ENCODE measurements at regions not wholly inside any gene's neighbourhood (a gene's known extent, or its start where the extent isn't known, plus 50 kb on each side); places are given as distances from the start of the nearest gene placed in this dataset.

DNA sequence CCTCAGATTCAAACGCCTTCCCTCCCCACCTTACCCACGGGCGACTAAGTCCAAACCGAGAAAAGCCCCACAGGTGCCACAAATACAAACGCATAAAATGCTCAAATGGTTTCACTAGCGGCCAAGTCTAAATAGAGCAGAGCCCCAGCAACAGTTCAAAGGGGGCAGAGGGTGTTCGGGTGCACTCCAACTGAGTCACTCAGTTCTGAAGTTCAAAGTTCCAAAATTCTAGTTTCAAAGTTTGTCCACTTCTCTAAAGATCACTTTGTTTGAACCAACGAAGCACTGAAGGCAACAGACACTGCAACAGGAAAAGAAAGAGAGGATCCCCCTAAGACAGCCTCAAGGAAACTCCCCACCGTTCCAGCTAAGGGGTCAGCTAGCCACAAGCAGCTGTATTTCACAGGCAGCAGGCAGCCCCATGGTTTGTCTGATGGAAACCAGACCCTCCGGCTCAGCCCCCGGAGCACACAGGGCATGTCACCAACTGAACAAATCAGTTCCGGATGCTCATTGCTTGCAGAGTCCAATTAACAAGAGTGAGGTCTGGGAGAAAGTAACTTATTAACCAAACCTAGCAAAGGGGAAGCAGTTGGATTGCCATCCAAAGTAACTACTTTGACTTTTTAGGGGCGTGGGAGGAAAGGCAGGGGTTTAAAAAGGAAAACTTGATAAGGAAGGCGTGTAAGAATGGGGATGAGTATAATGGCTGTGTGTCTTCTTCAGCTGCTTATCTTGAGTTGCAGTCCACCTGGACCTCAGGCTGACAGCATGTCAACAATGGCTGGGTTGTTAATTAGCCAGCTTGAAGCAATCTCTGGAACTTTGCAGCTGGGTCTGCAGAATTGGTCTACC is 1423.9 kb upstream of the PRMT6 start:
- Mint-ChIP-seq H3K9me3 (ENCODE audit: unreplicated experiment) (no peaks in the 10 kb centered on the region), H3K27me3 (ENCODE audit: unreplicated experiment) (no peaks in the 10 kb centered on the region), H3K4me1 (ENCODE audit: unreplicated experiment) (peaks cover 3% of the 10 kb centered on the region), H3K4me3 (ENCODE audit: unreplicated experiment) (no peak overlapping the region), H3K27ac (ENCODE audit: unreplicated experiment) (no peak overlapping the region), H3K36me3 (ENCODE audit: low read depth, unreplicated experiment) (no peaks in the 10 kb centered on the region)
- TF ChIP-seq, protein P1, sequence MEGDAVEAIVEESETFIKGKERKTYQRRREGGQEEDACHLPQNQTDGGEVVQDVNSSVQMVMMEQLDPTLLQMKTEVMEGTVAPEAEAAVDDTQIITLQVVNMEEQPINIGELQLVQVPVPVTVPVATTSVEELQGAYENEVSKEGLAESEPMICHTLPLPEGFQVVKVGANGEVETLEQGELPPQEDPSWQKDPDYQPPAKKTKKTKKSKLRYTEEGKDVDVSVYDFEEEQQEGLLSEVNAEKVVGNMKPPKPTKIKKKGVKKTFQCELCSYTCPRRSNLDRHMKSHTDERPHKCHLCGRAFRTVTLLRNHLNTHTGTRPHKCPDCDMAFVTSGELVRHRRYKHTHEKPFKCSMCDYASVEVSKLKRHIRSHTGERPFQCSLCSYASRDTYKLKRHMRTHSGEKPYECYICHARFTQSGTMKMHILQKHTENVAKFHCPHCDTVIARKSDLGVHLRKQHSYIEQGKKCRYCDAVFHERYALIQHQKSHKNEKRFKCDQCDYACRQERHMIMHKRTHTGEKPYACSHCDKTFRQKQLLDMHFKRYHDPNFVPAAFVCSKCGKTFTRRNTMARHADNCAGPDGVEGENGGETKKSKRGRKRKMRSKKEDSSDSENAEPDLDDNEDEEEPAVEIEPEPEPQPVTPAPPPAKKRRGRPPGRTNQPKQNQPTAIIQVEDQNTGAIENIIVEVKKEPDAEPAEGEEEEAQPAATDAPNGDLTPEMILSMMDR (IDR thresholded peaks at IDR 0.05; ENCODE audit: unreplicated experiment): no peak
- DNase-seq (ENCODE audit: low spot score): no peak

DNA sequence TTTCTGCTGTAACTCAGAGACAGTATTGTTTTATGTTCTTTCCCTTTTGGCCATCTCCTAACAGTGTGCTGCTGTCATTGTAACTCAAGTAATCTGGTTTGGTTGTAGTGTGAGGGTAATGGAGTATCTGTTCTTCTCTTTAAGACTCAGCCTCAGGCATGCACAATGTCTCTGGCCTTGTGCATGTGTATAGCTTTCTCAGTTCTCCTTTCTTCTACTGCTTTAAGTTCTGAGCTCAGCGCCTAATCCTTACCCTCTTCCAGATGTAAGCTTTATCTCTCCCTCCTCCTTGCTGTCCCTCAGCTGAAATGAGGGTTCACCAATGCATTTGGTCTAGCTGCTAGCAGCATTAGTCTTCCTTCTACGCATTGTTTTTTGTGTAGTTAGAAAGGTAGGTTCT is 1420.4 kb upstream of the PRMT6 start:
- DNase-seq (ENCODE audit: low spot score): no peak
- no peak overlapping the region for H3K27ac Mint-ChIP-seq (ENCODE audit: unreplicated experiment)
- TF ChIP-seq, protein P1 (IDR thresholded peaks at IDR 0.05; ENCODE audit: unreplicated experiment): no peak
- H3K27me3 Mint-ChIP-seq (ENCODE audit: unreplicated experiment): no peaks in the 10 kb centered on the region
- no peak overlapping the region for H3K4me3 Mint-ChIP-seq (ENCODE audit: unreplicated experiment)
- peaks cover 5% of the 10 kb centered on the region for H3K4me1 Mint-ChIP-seq (ENCODE audit: unreplicated experiment)
- no peaks in the 10 kb centered on the region for H3K36me3 Mint-ChIP-seq (ENCODE audit: low read depth, unreplicated experiment)
- H3K9me3 Mint-ChIP-seq (ENCODE audit: unreplicated experiment): no peaks in the 10 kb centered on the region

DNA sequence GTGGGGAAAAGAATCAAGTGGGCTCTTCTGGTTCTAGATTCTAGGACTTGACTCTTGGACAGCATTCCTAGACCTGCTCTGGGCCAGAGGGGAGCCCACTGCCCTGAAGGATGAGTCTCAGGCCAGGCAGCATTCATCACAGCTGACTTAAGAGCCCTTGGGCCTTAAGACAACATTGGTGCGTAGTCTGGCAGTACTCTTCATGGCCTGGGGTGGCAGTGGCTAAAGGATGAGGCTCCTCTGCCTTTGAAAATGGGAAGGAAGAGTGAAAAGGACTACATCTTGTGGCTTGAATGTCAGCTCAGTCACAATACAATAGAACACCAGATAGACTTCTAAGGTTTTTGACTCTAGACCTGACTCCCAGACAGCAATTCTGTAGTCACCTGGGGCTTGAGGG is 1415.1 kb upstream of the PRMT6 start:
- Mint-ChIP-seq H3K9me3 (ENCODE audit: unreplicated experiment) (no peaks in the 10 kb centered on the region), H3K4me3 (ENCODE audit: unreplicated experiment) (no peak overlapping the region), H3K36me3 (ENCODE audit: low read depth, unreplicated experiment) (no peaks in the 10 kb centered on the region), H3K27ac (ENCODE audit: unreplicated experiment) (no peak overlapping the region), H3K4me1 (ENCODE audit: unreplicated experiment) (peaks cover 3% of the 10 kb centered on the region), H3K27me3 (ENCODE audit: unreplicated experiment) (no peaks in the 10 kb centered on the region)
- DNase-seq (ENCODE audit: low spot score): no peak
- TF ChIP-seq, protein P1 (IDR thresholded peaks at IDR 0.05; ENCODE audit: unreplicated experiment): no peak

DNA sequence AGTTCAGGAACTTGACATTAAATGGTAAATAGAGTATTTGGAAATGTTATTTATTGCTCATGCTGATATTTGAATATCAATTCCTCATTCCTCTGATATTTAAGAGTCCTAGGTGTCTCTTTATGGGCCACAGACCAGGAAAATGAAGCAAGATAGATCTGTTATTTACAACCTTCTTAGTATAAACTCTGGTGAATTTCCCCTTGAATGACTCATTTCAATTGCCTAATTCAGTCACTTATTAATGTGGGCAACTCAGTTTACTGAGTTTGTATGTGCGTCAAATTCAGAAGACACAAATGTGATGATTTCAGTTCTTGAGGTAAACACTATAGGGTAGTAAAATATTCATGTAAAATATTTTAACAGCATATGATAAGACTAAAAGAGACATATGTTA is 1404.4 kb upstream of the PRMT6 start:
- H3K4me3 Mint-ChIP-seq (ENCODE audit: unreplicated experiment): no peak overlapping the region
- H3K4me1 Mint-ChIP-seq (ENCODE audit: unreplicated experiment): no peaks in the 10 kb centered on the region
- no peaks in the 10 kb centered on the region for H3K36me3 Mint-ChIP-seq (ENCODE audit: low read depth, unreplicated experiment)
- DNase-seq (ENCODE audit: low spot score): no peak
- H3K27me3 Mint-ChIP-seq (ENCODE audit: unreplicated experiment): no peaks in the 10 kb centered on the region
- TF ChIP-seq, protein P1 (IDR thresholded peaks at IDR 0.05; ENCODE audit: unreplicated experiment): no peak
- no peak overlapping the region for H3K27ac Mint-ChIP-seq (ENCODE audit: unreplicated experiment)
- no peaks in the 10 kb centered on the region for H3K9me3 Mint-ChIP-seq (ENCODE audit: unreplicated experiment)

DNA sequence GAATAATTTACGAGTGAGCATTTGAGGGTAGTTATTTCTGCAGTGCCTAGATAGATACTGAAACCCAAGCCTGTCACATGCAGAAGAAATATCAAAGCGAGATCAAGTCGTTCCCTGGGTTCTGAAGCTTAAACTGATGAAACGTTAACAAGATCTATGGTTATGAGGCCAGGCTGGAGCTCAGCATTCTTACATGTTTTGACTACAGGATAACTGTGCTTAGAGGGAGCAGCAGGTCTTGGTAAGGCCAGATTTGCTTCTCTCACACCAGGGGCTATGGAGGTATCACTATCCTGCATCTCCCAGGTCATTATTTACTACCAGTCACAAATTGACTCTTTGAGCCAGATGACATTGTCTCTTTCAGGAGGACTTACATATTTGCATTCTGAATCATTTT is 1401.4 kb upstream of the PRMT6 start:
- Mint-ChIP-seq H3K9me3 (ENCODE audit: unreplicated experiment) (no peaks in the 10 kb centered on the region), H3K4me1 (ENCODE audit: unreplicated experiment) (no peaks in the 10 kb centered on the region), H3K27ac (ENCODE audit: unreplicated experiment) (no peak overlapping the region), H3K36me3 (ENCODE audit: low read depth, unreplicated experiment) (no peaks in the 10 kb centered on the region), H3K27me3 (ENCODE audit: unreplicated experiment) (no peaks in the 10 kb centered on the region), H3K4me3 (ENCODE audit: unreplicated experiment) (no peak overlapping the region)
- no peak for DNase-seq (ENCODE audit: low spot score)
- TF ChIP-seq, protein P1 (IDR thresholded peaks at IDR 0.05; ENCODE audit: unreplicated experiment): no peak
